ENCODE measurements at regions not wholly inside any gene's neighbourhood (a gene's known extent, or its start where the extent isn't known, plus 50 kb on each side); places are given as distances from the start of the nearest gene placed in this dataset.
"Not testable (repeated sequence)": the region's sequence is repeated elsewhere in the genome, so short reads cannot be mapped to it uniquely, and the experiment has no call there.

DNA sequence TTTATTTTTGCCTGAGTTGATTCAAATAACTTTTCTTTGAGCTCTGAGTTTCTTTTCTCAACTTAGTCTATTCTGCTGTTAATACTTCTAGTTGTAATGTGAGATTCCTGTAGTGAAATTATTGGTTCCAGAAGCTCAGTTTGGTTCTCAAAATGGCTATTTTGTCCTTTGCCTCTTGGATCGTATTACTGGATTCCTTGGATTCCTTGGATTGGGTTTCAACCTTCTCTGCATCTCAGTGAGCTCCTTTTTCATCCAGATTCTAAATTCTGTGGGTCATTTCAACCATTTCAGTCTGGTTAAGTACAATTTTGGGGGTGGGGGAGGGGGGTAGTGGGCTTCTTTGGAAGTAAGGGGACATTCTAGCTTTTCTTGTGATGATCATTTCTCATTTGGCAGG, 341.1 kb upstream of the CNTN5 start:
- H3K4me3 Mint-ChIP-seq = no peak overlapping the region
- H3K4me1 Mint-ChIP-seq (ENCODE audit: low read depth) = no peaks in the 10 kb centered on the region
- no peaks in the 10 kb centered on the region for H3K27me3 Mint-ChIP-seq
- H3K9me3 Mint-ChIP-seq = peaks cover 11% of the 10 kb centered on the region
- no peaks in the 10 kb centered on the region for H3K36me3 Mint-ChIP-seq (ENCODE audit: low read depth)
- no peak overlapping the region for H3K27ac Mint-ChIP-seq

DNA sequence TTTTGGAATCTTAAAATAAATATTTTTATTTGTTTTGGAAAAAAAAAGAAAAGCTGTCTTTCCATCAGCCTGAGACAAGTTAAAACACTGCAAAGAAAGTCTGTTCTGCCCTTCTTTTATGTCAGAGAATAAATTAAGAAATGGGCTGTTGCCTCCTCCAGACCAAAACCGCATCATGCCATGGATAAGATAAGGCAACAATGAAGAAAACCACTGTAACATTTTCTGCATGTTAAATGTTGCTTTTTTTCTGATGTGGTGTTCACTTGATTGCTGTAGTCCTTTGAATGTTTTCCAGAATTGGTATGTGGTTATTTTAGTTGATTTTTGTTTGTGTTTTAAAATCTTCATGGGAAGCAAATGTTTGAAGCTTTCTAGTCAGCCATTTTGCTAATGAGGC, 319.2 kb upstream of the CNTN5 start:
- H3K4me1 Mint-ChIP-seq (ENCODE audit: low read depth) = no peaks in the 10 kb centered on the region
- H3K36me3 Mint-ChIP-seq (ENCODE audit: low read depth) = no peaks in the 10 kb centered on the region
- H3K9me3 Mint-ChIP-seq = peaks cover 10% of the 10 kb centered on the region
- no peaks in the 10 kb centered on the region for H3K27me3 Mint-ChIP-seq
- H3K27ac Mint-ChIP-seq = no peak overlapping the region
- H3K4me3 Mint-ChIP-seq = no peak overlapping the region

DNA sequence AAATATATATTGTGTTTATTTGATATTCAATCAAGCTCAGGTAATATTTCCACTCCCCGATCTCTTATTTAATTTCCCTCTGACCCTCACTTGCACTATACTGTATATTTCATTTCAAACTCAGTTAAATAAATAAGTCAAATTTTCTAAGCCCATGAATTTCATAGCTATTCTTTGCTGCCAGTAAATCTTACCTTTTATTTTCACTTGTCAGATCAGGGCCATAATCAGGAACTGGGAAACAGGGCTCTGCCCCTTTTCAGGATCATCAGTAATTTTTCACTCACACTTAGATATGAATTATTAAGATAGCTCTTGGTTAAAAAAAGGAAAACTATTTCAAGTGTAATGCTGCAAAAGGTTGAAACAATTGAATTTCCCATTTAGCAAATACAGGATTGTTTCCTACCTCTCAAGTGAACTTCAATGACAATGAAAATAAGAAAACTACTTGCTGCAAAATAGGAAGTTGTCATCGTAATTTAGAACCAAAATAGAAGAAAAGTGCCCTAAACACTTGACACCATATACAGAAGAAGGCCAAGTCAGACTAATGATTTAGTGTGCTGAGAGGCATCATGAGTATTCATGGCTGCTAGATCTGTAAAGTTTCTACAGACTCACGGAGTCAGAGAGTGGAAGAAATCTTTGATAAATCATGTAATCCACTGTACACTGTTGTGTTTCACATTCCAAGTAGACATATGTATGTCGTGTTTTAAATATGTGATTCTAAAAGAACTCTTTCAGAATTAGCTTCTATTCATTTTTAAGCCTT, 316.8 kb upstream of the CNTN5 start:
- Mint-ChIP-seq H3K27ac (no peak overlapping the region), H3K9me3 (peaks cover 5% of the 10 kb centered on the region), H3K36me3 (ENCODE audit: low read depth) (no peaks in the 10 kb centered on the region), H3K4me3 (no peak overlapping the region), H3K27me3 (no peaks in the 10 kb centered on the region), H3K4me1 (ENCODE audit: low read depth) (no peaks in the 10 kb centered on the region)

DNA sequence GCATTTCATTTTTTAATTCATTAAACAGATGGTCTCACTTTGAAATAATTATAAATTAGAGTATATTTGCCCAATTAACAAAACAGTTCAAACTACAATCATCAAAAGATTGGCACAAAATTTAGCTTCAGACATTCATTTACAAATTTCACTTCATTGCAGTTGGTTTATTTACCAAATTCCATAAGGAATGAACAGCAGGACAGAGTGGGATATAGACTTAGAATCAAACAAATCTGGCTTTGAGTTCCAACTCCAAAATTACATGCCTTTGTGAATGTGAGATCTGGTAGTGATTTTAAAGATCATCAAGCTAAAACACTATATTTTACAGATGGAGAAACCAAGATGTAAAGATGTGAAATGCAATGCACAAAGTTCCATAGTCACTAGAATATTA, 310.7 kb upstream of the CNTN5 start:
- Mint-ChIP-seq H3K27me3 (no peaks in the 10 kb centered on the region), H3K9me3 (peaks cover 21% of the 10 kb centered on the region), H3K27ac (no peak overlapping the region), H3K4me1 (ENCODE audit: low read depth) (no peaks in the 10 kb centered on the region), H3K36me3 (ENCODE audit: low read depth) (no peaks in the 10 kb centered on the region), H3K4me3 (no peak overlapping the region)

DNA sequence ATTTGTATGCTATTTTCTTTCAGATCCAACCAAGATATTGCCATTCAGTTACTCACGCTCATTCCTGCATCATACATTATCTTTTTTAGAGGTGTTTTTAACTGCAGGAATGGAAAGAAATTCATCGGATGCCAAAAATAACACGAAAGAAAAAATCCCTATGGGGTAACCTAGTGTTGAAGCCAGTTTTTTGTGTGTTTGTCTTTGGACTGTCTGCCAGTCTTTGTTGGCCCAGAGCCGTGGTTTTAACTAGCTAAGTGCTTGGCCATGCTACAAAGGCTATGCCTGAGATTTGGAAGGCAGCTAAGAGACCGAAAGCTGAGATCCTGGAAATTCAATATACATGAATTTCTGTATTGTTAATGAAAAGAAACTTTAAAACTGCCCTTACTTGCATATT, 309.8 kb upstream of the CNTN5 start:
- no peak overlapping the region for H3K4me3 Mint-ChIP-seq
- no peak overlapping the region for H3K27ac Mint-ChIP-seq
- H3K9me3 Mint-ChIP-seq = peaks cover 21% of the 10 kb centered on the region
- no peaks in the 10 kb centered on the region for H3K36me3 Mint-ChIP-seq (ENCODE audit: low read depth)
- no peaks in the 10 kb centered on the region for H3K4me1 Mint-ChIP-seq (ENCODE audit: low read depth)
- no peaks in the 10 kb centered on the region for H3K27me3 Mint-ChIP-seq

DNA sequence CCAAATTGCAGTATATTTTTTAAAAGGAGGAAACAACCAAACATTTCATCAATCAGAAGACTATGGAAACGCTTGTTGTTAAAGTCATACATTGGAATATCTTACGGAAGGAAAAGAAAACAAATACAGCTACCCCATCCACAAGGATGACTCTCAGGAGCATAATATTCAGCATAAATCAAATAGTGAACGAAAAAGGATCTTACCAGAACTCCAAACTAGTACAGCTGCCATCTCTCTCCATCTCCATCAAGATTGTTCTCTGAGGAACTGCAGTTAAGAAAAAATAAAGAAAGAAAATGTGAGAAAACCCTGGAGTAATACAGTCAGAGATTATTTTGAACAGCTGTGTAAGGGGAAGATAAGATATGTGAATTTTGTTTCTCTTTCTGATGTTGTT, 299.8 kb upstream of the CNTN5 start:
- H3K9me3 Mint-ChIP-seq = peaks cover 12% of the 10 kb centered on the region
- no peak overlapping the region for H3K4me3 Mint-ChIP-seq
- H3K27me3 Mint-ChIP-seq = no peaks in the 10 kb centered on the region

DNA sequence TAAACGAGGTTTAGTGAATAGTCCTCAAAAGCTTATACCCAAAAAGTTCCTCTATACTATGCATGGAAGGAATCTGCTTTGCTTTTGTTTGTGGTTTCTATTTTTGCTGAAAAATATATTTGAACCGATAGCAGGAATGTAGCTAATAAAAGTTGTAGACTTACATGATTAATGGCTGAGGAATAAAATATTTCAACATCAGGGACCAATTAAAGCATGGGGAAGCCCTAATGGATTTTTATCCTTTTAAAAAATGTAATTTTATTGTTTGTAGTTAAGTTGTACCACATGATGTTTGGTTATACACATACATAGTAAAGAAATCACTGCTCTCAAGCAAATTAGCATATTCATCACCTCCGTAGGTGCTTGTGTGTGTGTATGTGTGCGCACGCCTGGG, 295.3 kb upstream of the CNTN5 start:
- no peaks in the 10 kb centered on the region for H3K27me3 Mint-ChIP-seq
- H3K36me3 Mint-ChIP-seq (ENCODE audit: low read depth) = no peaks in the 10 kb centered on the region
- no peaks in the 10 kb centered on the region for H3K4me1 Mint-ChIP-seq (ENCODE audit: low read depth)
- no peak overlapping the region for H3K4me3 Mint-ChIP-seq
- peaks cover 4% of the 10 kb centered on the region for H3K9me3 Mint-ChIP-seq
- no peak overlapping the region for H3K27ac Mint-ChIP-seq

More for the DNA sequence above, 299.8 kb upstream of the CNTN5 start:
- Mint-ChIP-seq H3K4me1 (ENCODE audit: low read depth) (no peaks in the 10 kb centered on the region), H3K27ac (no peak overlapping the region), H3K36me3 (ENCODE audit: low read depth) (no peaks in the 10 kb centered on the region)

DNA sequence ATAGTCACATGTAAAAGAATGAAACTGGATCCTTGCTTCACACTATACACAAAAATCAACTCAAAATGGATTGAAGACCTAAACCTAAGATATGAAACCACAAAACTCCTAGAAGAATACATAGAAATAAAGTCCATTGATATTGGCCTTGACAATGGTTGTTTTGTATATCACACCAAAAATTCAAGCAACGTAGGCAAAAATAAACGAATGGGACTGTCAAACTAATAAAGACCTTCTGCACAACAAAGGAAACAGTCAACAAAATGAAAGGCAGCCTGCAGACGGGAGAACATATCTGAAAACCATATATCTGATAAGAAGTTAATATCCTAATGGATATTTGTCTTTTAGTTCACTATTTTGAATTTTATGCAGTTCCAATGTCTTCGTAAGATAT, 292.3 kb upstream of the CNTN5 start:
- Mint-ChIP-seq H3K9me3 (no peaks in the 10 kb centered on the region), H3K27me3 (no peaks in the 10 kb centered on the region), H3K4me1 (ENCODE audit: low read depth) (no peaks in the 10 kb centered on the region), H3K27ac (no peak overlapping the region), H3K36me3 (ENCODE audit: low read depth) (no peaks in the 10 kb centered on the region), H3K4me3 (no peak overlapping the region)

DNA sequence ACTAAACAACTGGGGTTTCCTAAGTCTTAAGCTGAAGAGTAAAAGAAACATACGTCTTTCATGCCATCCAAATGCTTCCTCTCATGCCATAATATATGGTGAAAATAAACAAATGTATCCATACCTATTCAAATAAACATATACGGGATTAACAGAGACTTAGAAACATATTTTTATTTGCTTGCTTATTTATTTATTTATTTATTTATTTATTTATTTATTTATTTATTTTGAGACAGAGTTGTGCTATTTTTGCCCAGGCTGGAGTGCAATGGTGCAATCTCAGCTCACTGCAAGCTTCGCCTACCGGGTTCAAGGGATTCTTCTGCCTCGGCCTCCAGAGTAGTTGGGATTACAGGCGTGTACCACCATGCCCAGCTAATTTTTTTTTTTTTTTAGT, 291.6 kb upstream of the CNTN5 start:
- H3K9me3 Mint-ChIP-seq = no peaks in the 10 kb centered on the region
- no peaks in the 10 kb centered on the region for H3K27me3 Mint-ChIP-seq
- H3K4me3 Mint-ChIP-seq = no peak overlapping the region
- no peak overlapping the region for H3K27ac Mint-ChIP-seq
- H3K36me3 Mint-ChIP-seq (ENCODE audit: low read depth) = no peaks in the 10 kb centered on the region
- H3K4me1 Mint-ChIP-seq (ENCODE audit: low read depth) = no peaks in the 10 kb centered on the region

DNA sequence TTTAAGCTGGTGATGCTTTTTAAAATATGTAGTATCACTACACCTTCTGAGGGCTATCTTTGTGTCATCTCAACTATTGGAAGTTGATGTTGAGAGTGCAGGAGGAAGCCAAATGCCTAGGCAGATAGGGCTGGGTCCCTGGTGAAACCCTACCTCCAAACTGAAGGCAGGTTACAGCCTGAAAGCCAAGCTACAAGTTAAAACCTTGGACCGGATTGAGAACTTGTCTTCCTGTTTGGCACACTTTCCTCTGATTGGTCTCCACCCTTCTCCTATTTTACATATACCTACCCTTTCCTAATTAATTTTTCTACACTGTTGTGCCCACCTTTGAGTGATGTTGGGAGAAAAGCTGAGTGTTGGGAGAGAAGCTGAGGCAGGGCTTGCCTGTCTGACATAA, 287.8 kb upstream of the CNTN5 start:
- Mint-ChIP-seq H3K4me3 (no peak overlapping the region), H3K9me3 (no peaks in the 10 kb centered on the region), H3K36me3 (ENCODE audit: low read depth) (no peaks in the 10 kb centered on the region), H3K4me1 (ENCODE audit: low read depth) (no peaks in the 10 kb centered on the region), H3K27ac (no peak overlapping the region), H3K27me3 (no peaks in the 10 kb centered on the region)

DNA sequence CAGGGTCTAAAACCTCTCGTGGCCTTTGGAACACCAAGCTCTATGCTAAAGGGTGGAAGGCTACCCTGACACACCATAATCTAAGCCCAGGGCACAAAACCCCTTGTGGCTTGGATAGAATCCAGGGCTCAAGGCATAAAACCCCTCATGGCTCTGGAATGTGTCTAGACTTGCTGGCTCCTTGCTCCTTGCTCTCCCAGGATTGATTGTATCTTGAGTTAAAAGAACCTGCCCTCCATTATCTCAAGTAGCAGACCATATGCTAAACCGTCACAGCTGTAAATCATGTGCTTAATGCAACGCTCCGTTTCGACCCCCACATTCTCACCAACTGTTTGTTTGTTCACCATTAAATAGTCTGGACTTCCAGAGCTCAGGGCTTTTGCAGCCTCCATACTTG, 287.4 kb upstream of the CNTN5 start:
- not testable (repeated sequence) for H3K4me3 Mint-ChIP-seq; H3K27ac Mint-ChIP-seq; H3K27me3 Mint-ChIP-seq; H3K9me3 Mint-ChIP-seq; H3K36me3 Mint-ChIP-seq (ENCODE audit: low read depth); H3K4me1 Mint-ChIP-seq (ENCODE audit: low read depth)

DNA sequence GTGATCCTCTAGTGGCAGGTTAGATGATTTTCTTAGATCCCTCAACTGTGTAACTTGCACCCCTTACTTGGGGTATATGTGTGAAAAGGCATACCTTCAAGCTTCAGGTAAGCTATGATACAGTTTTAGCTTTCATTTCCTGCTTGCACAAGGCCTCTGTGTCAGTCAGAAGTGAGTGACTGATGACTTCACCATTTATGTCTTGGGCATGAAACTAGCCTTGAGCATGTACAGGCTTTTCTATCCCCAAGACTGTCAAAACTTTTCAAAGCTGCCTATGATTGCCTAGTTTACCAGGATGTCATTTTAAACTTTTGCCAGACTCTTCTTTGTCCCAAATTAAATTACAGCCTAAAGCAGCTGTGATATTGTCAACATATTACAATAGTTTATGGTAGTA, 286.1 kb upstream of the CNTN5 start:
- no peaks in the 10 kb centered on the region for H3K9me3 Mint-ChIP-seq
- no peaks in the 10 kb centered on the region for H3K27me3 Mint-ChIP-seq
- no peak overlapping the region for H3K4me3 Mint-ChIP-seq
- no peak overlapping the region for H3K27ac Mint-ChIP-seq
- H3K4me1 Mint-ChIP-seq (ENCODE audit: low read depth) = no peaks in the 10 kb centered on the region
- no peaks in the 10 kb centered on the region for H3K36me3 Mint-ChIP-seq (ENCODE audit: low read depth)

DNA sequence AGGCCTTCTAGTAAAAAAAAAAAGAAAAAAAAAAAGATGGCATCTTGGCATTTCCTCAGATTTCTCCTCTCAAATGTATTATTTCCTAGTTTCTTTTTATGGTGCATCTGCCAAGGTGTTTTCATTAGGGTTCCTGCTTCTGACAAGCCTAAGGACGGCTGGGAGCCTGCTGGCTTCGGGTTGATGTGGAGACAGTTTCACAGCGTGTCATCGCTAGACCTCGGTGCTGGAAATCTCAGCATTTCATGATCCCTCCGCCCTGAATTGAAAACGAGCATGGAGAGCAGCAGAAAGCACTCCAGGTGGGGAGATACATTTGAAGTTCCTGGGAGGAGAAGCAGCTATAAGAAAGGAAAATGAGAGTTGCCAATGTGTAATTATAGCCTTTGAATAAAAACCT, 283.9 kb upstream of the CNTN5 start:
- H3K4me1 Mint-ChIP-seq (ENCODE audit: low read depth) = no peaks in the 10 kb centered on the region
- H3K27ac Mint-ChIP-seq = no peak overlapping the region
- H3K36me3 Mint-ChIP-seq (ENCODE audit: low read depth) = no peaks in the 10 kb centered on the region
- no peaks in the 10 kb centered on the region for H3K27me3 Mint-ChIP-seq
- H3K9me3 Mint-ChIP-seq = no peaks in the 10 kb centered on the region
- no peak overlapping the region for H3K4me3 Mint-ChIP-seq

DNA sequence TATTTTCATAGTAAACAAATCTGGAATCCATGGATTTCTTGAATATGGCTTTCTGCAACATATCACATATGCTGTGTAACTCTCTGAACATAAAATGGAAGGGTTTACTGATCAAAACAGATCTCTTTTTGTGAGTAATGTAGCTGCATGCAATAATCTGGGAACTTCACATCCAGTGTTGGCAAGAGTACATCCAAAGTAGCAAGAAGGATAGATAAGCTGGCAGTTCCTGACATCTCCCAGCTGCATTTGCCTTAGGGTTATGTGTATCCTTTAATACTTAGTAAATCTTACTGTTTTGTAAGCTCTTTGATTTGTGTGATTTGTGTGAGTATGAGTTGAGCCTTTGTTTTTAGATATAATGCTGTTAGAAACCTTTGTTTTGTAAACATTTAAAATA, 280.4 kb upstream of the CNTN5 start:
- H3K27me3 Mint-ChIP-seq = no peaks in the 10 kb centered on the region

DNA sequence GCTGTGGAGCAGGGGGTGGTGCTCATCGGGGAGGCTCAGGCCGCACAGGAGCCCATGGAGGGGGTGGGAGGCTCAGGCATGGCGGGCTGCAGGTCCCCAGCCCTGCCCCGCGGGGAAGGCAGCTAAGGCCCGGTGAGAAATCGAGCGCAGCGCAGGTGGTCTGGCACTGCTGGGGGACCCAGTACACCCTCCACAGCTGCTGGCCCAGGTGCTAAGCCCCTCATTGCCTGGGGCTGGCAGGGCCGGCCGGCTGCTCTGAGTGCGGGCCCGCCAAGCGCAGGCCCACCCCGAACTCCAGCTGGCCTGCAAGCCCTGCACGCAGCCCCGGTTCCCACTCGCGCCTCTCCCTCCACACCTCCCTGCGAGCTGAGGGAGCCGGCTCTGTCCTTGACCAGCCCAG, 257.3 kb upstream of the CNTN5 start:
- not testable (repeated sequence) for H3K4me3 Mint-ChIP-seq; H3K27me3 Mint-ChIP-seq; H3K4me1 Mint-ChIP-seq (ENCODE audit: low read depth); H3K9me3 Mint-ChIP-seq; H3K36me3 Mint-ChIP-seq (ENCODE audit: low read depth); H3K27ac Mint-ChIP-seq

More for the DNA sequence above, 280.4 kb upstream of the CNTN5 start:
- H3K36me3 Mint-ChIP-seq (ENCODE audit: low read depth) = no peaks in the 10 kb centered on the region
- no peak overlapping the region for H3K27ac Mint-ChIP-seq
- H3K4me3 Mint-ChIP-seq = no peak overlapping the region
- H3K4me1 Mint-ChIP-seq (ENCODE audit: low read depth) = no peaks in the 10 kb centered on the region
- H3K9me3 Mint-ChIP-seq = peaks cover 9% of the 10 kb centered on the region

DNA sequence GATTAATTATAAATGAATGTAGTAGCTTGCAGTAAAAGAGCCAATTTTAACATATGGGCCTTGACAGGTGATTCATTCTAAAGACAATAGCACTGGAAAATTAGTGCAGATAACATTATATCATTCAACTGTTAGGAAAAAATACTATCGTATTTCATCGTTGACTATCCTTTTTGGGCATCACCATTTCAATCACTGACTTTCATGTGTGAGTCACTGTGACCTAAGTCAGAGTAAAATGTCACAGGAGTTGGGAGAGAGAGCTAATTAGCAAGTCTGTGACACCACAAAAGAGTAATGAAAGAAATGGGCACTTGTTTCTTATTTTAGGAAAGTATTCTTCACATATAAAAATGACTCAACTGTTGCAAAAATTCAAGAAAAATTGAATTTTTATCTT, 253.8 kb upstream of the CNTN5 start:
- Mint-ChIP-seq H3K4me3 (no peak overlapping the region), H3K4me1 (ENCODE audit: low read depth) (no peaks in the 10 kb centered on the region), H3K27me3 (no peaks in the 10 kb centered on the region), H3K27ac (no peak overlapping the region), H3K9me3 (peaks cover 10% of the 10 kb centered on the region), H3K36me3 (ENCODE audit: low read depth) (no peaks in the 10 kb centered on the region)
